HG02884 (cell line): ENCODE measurements at regions not wholly inside any gene's neighbourhood (a gene's known extent, or its start where the extent isn't known, plus 50 kb on each side); places are given as distances from the start of the nearest gene placed in this dataset.

Experiments
- ATAC-seq: cut with Tn5 transposase; IDR thresholded peaks from one replicate; pipeline ENCODE4 v1.9.1; 2021; ENCODE audit warnings: mild to moderate bottlenecking, moderate library complexity; ENCODE audit not compliant: unreplicated experiment

- no peak for ATAC-seq
Observed at GRCh38 chr2:103734911-103735310, 973.1 kb downstream of the TMEM182 start.

DNA sequence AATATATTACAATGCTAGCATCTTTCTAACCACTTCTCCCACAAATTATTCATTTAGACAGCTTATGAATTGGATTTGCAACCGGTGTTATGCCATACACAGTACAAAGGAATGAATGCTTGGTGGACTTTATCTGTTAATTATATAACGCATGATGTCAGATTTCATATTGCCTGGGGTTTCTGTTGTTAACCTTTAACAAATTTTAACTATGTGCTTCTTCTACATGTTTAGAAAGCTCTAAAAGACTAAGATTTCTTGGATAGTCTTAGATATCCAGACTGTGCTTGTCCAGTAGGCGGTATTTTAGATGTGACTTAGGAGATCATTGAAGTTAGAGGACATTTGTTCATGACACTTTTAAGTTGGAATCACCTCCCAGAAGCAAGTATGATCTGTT is 976.3 kb downstream of the TMEM182 start:
- ATAC-seq, result no peak

GRCh38 chr2:103738606-103739005 is 976.8 kb downstream of the TMEM182 start:
- no peak for ATAC-seq

- ATAC-seq, result no peak
Observed at GRCh38 chr2:103739186-103739585, 977.4 kb downstream of the TMEM182 start.

- no peak for ATAC-seq
Observed at GRCh38 chr2:103739921-103740320, 978.1 kb downstream of the TMEM182 start.

DNA sequence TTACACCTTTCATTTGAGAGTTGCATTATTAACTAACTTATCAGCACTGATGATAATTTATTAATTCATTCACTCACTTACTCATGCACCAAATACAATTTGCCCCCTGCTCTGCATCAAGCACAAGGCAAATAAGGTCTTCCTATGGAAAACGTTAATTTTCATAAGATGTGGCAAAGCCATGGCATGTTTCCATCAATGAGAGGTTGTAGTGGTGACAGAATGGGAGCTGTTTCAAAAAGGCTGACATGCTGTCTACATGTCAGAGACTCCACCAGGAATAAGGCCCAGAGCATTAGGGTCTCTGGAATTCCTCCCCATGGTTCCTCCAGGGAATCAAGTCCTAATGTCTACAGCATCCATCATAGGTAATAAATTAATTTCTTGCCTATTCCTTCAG is 978.8 kb downstream of the TMEM182 start:
- no peak for ATAC-seq

- no peak for ATAC-seq
Observed at GRCh38 chr2:103743195-103743594, 981.4 kb downstream of the TMEM182 start.

DNA sequence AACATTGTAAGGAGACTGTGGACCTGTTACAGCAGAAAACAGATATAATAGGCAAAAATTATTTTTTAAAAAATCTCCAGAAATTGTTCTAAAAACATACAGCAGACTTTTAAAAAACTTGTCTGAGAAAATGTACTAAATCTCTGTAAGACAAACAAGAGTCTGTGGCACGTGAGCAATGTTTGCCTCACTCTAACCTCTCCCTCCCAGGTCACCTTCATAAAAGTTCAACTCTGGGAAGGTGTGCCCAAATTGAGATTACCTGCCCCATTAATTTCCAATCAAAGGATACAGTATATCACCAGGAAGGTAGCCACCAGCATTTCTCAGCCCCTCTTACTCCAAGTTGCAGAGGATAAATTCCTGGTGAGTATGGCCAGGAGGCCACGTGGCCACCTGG is 992.7 kb downstream of the TMEM182 start:
- ATAC-seq, result no peak

- no peak for ATAC-seq
Observed at GRCh38 chr2:103773884-103774283, 1012.1 kb downstream of the TMEM182 start.

- ATAC-seq, result no peak
Observed at GRCh38 chr2:103780088-103780702, 1018.4 kb downstream of the TMEM182 start.

- ATAC-seq, result no peak
Observed at GRCh38 chr2:103781313-103781712, 1019.5 kb downstream of the TMEM182 start.

DNA sequence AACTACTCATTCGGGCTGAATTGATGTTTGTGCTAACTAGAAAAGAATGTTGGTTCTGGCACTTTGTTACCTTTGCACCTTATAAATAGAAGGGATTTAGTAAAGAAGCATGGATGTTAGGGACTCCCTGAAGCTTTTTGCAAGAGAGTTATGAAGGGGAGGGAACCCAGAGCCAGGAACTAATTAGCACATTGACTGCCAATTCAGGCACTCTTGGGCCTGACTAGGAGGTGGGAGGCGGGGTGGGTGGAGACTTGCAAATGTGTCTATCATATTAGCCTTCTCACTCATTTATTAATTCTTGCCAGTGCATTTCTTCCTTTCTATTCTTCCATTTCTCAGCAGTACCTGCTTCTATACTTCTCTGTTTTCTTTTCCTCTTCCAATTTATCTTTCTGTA is 1022.4 kb downstream of the TMEM182 start:
- ATAC-seq, result no peak

DNA sequence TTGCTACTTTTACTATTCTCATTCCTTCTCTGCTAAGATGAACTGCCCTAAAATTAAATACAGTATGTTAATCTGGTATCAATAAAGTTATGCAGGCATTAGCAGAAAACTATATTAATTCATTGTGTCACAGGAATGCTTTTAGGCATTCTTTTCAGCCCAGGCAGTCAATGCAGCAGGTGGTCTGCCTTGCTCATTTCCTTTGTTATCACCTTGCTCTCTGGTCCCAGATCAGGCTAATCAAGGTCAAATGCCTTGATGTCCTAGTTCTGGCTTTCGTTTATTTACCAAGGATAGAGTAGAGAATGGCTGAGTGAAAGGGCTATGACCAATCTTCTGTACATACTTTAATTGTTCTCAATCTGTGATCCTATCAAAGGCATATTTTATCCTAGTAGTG is 1023.6 kb downstream of the TMEM182 start:
- ATAC-seq, result no peak

- no peak for ATAC-seq
Observed at GRCh38 chr2:103785956-103786355, 1024.1 kb downstream of the TMEM182 start.

- ATAC-seq, result no peak
Observed at GRCh38 chr2:103788389-103788788, 1026.6 kb downstream of the TMEM182 start.

DNA sequence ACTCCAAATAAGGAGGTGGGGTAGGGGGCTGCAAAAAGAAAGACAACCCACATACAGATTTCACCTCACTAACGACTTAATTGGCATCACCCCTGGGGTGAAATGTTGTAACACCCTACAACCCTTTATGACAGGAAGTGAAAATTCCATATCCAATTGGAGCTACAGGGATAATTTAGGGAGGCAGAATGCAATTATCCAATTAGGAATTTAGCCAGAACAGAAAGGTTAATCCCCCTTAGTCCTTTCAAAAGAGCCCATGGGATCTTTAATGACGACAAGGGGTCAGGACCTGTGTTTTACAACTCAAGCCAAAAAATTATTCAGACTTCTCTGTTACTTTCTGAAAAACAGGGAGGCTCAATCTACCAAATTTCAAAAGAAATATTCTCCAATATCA is 1027.1 kb downstream of the TMEM182 start:
- ATAC-seq, result no peak

GRCh38 chr2:103789381-103790095 is 1027.7 kb downstream of the TMEM182 start:
- no peak for ATAC-seq

- no peak for ATAC-seq
Observed at GRCh38 chr2:103792042-103792441, 1030.2 kb downstream of the TMEM182 start.

GRCh38 chr2:103798291-103798690 is 1036.5 kb downstream of the TMEM182 start:
- ATAC-seq, result no peak

GRCh38 chr2:103804013-103804412 is 1042.2 kb downstream of the TMEM182 start:
- ATAC-seq, result no peak

- no peak for ATAC-seq
Observed at GRCh38 chr2:103805746-103806145, 1043.9 kb downstream of the TMEM182 start.

DNA sequence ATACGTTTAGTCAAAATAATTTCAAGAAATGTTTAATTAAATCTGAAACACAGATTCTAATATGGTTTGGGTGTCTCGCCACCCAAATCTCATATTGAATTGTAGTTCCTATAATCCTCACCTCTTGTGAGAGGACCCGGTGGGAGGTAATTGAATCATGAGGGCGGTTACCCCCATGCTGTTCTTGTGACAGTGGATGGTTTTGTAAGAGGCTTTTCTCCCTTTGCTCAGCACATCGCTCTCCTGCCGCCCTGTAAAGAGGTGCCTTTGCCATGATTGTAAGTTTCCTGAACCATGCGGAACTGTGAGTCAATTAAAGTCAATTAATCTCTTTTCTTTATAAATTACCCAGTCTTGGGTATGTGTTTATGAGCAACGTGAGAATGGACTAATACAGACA is 1045.1 kb upstream of the POU3F3 start:
- no peak for ATAC-seq

DNA sequence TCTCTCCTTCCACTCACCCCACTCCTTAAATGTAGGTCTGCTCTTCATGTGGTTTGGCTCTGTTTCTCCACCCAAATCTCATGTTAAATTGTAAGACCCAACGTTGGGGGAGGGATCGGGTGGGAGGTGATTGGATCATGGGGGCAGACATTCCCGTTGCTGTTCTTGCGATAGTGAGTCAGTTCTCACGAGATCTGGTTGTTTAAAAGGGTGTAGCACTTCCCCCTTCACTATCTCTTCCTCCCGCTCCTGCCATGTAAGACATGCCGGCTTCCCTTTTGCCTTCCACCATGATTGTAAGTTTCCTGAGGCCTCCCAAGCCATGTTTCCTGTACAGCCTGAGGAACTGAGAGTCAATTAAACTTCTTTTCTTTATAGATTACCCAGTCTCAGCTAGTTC is 1044.5 kb upstream of the POU3F3 start:
- no peak for ATAC-seq
